ENCODE measurements at regions not wholly inside any gene's neighbourhood (a gene's known extent, or its start where the extent isn't known, plus 50 kb on each side); places are given as distances from the start of the nearest gene placed in this dataset.

GRCh38 chr2:57396355-57397098 lies 650.1 kb upstream of the VRK2 start:
- Histone ChIP-seq H3K9me3 (replicated peaks; ENCODE audit: control insufficient read depth, insufficient read depth, low read length) (no peaks in the 10 kb centered on the region), H2AFZ (ENCODE audit: low read depth, low read length) (no peak overlapping the region), H3K79me2 (ENCODE audit: control insufficient read depth, insufficient read depth, low read length) (no peaks in the 10 kb centered on the region), H3K4me1 (ENCODE audit: control insufficient read depth, extremely low read depth, insufficient read depth, low read length) (no peaks in the 10 kb centered on the region), H3K36me3 (ENCODE audit: control insufficient read depth in 2 of 2, extremely low read depth in 1 of 2, insufficient read depth in 2 of 2, low read length in 2 of 2) (no peaks in the 10 kb centered on the region), H3K9ac (replicated peaks; ENCODE audit: extremely low read depth, insufficient read depth, low read length) (no peak overlapping the region), H3K27me3 (ENCODE audit: control insufficient read depth in 2 of 2, insufficient read depth in 2 of 2, low read length in 2 of 2) (no peaks in the 10 kb centered on the region), H3K9me1 (replicated peaks; ENCODE audit: control insufficient read depth, extremely low read depth, insufficient read depth, low read length) (no peaks in the 10 kb centered on the region), H3K4me3 (replicated peaks in 1 of 3; ENCODE audit: insufficient read depth in 1 of 3, low read depth in 1 of 3, low read length in 3 of 3) (no peak overlapping the region), H3K4me2 (ENCODE audit: insufficient read depth, low read length) (no peak overlapping the region), H4K20me1 (replicated peaks; ENCODE audit: control insufficient read depth, extremely low read depth, insufficient read depth, low read length) (no peaks in the 10 kb centered on the region), H3K27ac (ENCODE audit: insufficient read depth, low read depth, low read length) (no peak overlapping the region)
- FAIRE-seq (no peak), DNase-seq (ENCODE audit: low read depth, low spot score) (no peak)
- BruUV-seq (replicated peaks): no TSS peak
- ChIA-PET POLR2A (no interaction called here), CTCF (no interaction called here)
- TF ChIP-seq CTCF (IDR thresholded peaks at IDR 0.05; ENCODE audit: extremely low read depth in 1 of 2, insufficient read depth in 1 of 2, low read depth in 1 of 2, low read length in 2 of 2) (no peak), FOS (IDR thresholded peaks at IDR 0.05; ENCODE audit: borderline replicate concordance, insufficient read depth, low read length) (no peak), EZH2 (IDR thresholded peaks at IDR 0.05; ENCODE audit: borderline replicate concordance, low read depth, low read length, severe bottlenecking) (no peak), MAX (IDR thresholded peaks at IDR 0.05; ENCODE audit: insufficient read depth, insufficient read length) (no peak), JUN (IDR thresholded peaks at IDR 0.05; ENCODE audit: borderline replicate concordance, insufficient read depth, insufficient read length, low read depth) (no peak), POLR2A (IDR thresholded peaks at IDR 0.05; ENCODE audit: low read depth, low read length) (no peak), POLR2AphosphoS5 (IDR thresholded peaks at IDR 0.05; ENCODE audit: insufficient read depth, low read depth, low read length) (no peak), MYC (IDR thresholded peaks at IDR 0.05; ENCODE audit: low read depth, low read length) (no peak), GATA2 (IDR thresholded peaks at IDR 0.05; ENCODE audit: insufficient read depth, insufficient read length, low read depth, low read length) (no peak)
- intact Hi-C loops (cut with micrococcal nuclease) (no loop called here), dilution Hi-C loops (cut with MboI; ENCODE audit: extremely low pct_ligation_motif_present, low sequenced_read_pairs) (no loop called here)

All from endothelial cell of umbilical vein (primary cell).